HL-60 (cell line): ENCODE measurements at regions not wholly inside any gene's neighbourhood (a gene's known extent, or its start where the extent isn't known, plus 50 kb on each side); places are given as distances from the start of the nearest gene placed in this dataset.

Source experiments
- CTCF ChIP-seq: IDR thresholded peaks from one replicate; pipeline ENCODE4 v1.5.1; 2011; ENCODE audit warnings: low read length, control low read depth, inconsistent platforms; ENCODE audit not compliant: insufficient read depth
- GABPA ChIP-seq: IDR thresholded peaks from 2 replicates; pipeline ENCODE4 v1.6.1; 2012; ENCODE audit warnings: low read depth
- POLR2AphosphoS5 ChIP-seq: IDR thresholded peaks from 2 replicates; pipeline ENCODE4 v1.6.1; 2012; ENCODE audit warnings: low read depth
- REST ChIP-seq: IDR thresholded peaks from 2 replicates; pipeline ENCODE4 v1.6.1; 2012; ENCODE audit warnings: low read depth; ENCODE audit not compliant: insufficient replicate concordance
- SPI1 ChIP-seq: IDR thresholded peaks from 2 replicates; pipeline ENCODE4 v1.6.1; 2012; ENCODE audit warnings: low read depth, mild to moderate bottlenecking, borderline replicate concordance

DNA sequence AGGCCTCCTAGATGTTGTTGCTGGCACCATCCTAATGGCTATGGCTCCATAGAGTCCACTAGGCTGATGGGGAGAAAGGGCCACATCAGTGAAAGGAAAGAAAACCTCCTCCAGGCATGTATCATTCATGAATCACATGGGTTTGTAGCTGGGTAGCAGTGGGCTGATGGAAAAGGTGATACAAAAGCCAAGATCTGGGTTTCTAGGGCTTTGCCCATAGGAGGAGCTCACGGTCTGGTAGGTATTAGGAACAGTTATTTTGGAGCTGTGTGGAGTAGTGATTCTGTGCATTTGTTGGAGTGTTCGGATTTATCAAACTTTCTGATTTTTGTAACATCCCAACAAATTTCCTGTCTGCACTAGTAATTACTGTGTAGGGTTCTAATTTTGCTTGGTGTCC is 259.2 kb downstream of the SLC4A3 start:
- TF ChIP-seq CTCF (no peak), POLR2AphosphoS5 (no peak), REST (no peak), GABPA (no peak), SPI1 (no peak)
